Mucosa of descending colon (tissue), 3 donors: ENCODE measurements at regions not wholly inside any gene's neighbourhood (a gene's known extent, or its start where the extent isn't known, plus 50 kb on each side); places are given as distances from the start of the nearest gene placed in this dataset.
A peak's percentile ranks its signal among the peaks of the same experiment; 100 is the strongest.
"Not testable (repeated sequence)": the region's sequence is repeated elsewhere in the genome, so short reads cannot be mapped to it uniquely, and the experiment has no call there.

Experiments
- ATAC-seq: fragments of 200-7000 bp; cut with Tn5 transposase; one replicate; pipeline ENCODE4 v1.9.1; 2020; ENCODE audit warnings: mild to moderate bottlenecking, moderate library complexity
- DNase-seq, 3 donors: peaks; one replicate each; pipeline ENCODE4 v3.0.0-alpha.2; 2020
- H3K36me3 ChIP-seq: fragments of 200-600 bp; one replicate; pipeline ENCODE4 v1.8.0; 2021; ENCODE audit warnings: low read depth, mild to moderate bottlenecking
- H3K4me1 ChIP-seq: fragments of 200-600 bp; one replicate; pipeline ENCODE4 v1.8.0; 2021; ENCODE audit warnings: low read depth, mild to moderate bottlenecking
- H3K4me3 ChIP-seq: fragments of 200-600 bp; one replicate; pipeline ENCODE4 v1.8.0; 2021; ENCODE audit warnings: mild to moderate bottlenecking
- H3K9me3 ChIP-seq: fragments of 200-600 bp; one replicate; pipeline ENCODE4 v1.8.0; 2021; ENCODE audit warnings: mild to moderate bottlenecking
- intact Hi-C, 2 donors: fragments of 100-400 bp; cut with DNase I in 1 of 2; cut with micrococcal nuclease in 1 of 2; formaldehyde crosslinking; loops; one replicate each; pipeline versions ENCODE4 v1.11.0 to v1.11.1; 2022; cut with DNase I, micrococcal nuclease
- donor health status: DM: no; HTN: no; CAD: no; lungs with moderate emphysema.
- donor health status: DM: no; HTN: no; CAD: no.
- donor health status: DM: no; HTN: yes; CAD: no.

DNA sequence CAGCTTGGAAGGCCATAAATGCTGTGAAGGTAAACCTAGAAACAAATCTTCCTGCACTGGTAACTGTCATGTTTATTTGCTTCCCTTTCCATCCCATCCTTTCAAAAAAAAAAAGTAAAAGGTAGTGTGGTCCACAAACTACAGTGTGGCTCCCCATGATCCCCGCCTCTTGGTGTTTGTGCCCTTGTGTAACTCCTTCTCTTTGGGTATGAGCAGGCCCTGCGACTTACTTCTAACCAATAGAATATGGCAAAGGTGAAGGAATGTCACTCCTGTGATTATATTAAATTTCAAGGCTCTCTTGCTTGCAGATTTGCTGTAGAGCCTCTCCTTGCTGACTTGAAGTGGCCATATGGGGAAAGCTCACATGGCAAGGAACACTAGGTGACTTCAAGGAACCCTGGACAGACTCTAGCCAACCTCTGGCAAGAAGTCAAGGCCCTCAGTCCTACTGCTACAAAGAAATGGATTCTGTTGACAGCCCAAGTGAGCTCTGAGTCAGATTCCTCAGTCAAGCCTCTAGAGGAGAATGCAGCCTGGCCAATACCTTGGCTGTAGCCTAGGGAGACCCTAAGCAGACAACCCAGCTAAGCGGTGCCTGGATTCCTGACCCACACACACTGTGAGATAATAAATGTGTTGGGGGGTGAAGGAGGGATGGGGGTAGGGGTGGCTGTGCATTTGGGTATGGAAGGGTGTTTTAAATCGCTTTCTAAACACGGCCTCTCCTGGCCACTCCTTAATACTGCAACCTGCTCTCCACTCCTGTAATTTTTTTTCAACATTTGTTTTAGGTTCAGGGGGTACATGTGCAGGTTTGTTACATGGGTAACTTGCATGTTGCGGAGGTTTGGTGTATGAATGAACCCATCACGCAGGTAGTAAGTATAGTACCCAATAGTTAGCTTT, 115.0 kb upstream of the NBPF9 start:
- H3K4me3 ChIP-seq, DNase-seq, H3K36me3 ChIP-seq, H3K4me1 ChIP-seq, intact Hi-C loops, H3K9me3 ChIP-seq: not testable (repeated sequence)
- ATAC-seq: peak; percentile 49

GRCh38 chr1:149219539-149219938, 116.2 kb upstream of the NBPF9 start:
- DNase-seq, H3K4me3 ChIP-seq, H3K4me1 ChIP-seq, H3K36me3 ChIP-seq, ATAC-seq, H3K9me3 ChIP-seq, intact Hi-C loops: not testable (repeated sequence)

DNA sequence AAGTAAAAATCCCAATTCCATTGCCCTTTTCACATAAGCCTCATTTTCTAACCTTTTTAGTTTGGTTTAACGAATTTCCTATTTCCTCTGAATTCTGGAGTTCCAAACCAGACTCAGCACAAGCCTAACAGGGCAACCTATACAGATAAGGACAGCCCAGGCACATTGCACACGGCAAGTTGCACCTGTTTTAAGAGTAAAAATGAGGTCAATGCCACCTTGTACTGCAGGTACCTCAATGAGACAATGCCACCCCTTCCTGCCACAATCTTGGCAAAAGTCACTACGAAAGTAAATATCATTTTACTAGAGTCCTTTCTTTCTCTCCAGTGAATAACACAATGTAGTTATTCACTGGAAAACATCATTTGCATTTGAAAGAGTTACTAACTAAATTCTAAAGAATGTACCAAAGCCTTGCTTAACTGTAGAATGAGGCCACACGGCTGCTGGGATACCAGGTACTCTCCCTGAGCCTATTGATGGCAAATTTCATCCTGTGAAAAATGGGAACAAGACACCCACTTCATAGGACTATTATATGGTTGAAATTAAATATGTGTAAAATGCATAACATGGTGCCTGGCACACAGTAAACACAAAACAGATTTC, 117.2 kb upstream of the NBPF9 start:
- H3K4me3 ChIP-seq, intact Hi-C loops, DNase-seq, ATAC-seq, H3K9me3 ChIP-seq, H3K36me3 ChIP-seq, H3K4me1 ChIP-seq: not testable (repeated sequence)

DNA sequence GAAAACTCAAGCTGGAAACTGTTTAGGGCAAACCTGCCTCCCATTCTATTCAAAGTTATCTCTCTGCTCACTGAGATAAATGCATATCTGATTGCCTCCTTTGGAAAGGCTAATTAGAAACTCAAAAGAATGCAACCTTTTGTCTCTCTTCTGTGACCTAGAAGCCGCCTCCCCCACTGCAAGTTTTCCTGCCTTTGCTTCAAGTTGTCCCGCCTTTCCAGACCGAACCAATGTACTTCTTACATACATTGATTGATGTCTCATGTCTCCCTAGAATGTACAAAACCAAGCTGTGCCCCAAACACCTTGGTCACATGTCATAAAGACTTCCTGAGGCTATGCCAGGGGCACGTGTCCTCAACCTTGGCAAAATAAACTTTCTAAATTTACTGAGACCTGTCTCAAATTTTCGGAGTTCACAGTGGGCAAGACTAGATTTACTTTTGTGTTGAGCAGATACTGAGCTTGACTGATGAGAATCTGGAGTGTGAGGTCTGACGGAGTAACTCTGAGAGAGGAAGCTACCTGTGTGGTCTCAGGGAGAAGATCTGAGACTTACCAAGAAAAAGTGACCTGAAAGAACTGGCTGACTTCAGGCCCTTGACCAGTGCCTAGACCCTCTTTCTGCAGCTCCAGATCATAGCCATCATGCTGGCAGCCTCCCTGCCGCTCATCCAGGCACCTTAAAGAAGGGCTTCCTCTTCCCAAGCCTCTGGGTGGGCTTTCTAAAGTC, 124.7 kb upstream of the NBPF9 start:
- H3K4me1 ChIP-seq, H3K9me3 ChIP-seq, DNase-seq, ATAC-seq, H3K4me3 ChIP-seq, H3K36me3 ChIP-seq, intact Hi-C loops: not testable (repeated sequence)

DNA sequence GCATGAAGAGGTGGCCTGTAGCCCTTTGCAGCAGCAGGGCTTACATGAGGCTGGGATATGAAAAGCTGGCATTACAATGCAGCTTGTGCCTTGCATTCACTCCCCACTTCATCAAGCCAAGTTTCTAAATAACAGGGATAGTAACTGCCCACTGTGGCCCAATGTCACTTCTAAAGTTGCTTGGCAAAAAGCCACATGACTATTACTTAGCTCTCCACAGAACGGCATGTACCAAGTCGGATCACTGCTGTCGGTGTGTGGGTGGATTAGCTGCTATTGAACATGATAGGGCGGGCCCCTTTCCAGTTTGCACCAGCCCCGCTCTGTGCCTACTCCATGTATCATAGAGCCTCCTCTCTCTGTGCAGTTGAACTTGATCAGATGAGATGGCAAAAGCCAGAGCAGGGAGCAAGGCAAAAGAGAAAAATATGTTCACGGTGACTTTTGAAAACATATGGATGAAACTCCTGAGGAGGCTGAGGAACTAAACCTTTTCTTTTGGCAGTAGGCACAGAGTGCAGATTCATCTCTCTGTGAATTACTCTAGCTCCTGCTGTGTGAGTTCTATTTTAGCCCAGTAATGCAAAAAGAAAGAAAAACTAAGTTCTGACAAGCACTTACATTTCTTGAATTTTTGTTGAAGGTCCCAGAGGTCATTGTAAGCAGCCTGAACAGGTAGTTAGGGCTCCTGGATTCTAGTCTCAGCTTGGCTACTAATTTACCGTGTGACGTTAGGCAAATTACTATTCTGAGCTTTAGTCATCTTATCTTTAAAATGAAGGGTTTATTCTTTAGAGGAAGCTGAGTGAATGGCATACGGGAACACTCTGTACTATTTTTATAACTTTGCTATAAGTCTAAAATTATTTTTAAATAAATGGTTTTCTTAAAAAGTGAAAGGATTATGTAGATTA, 125.6 kb upstream of the NBPF9 start:
- DNase-seq, H3K4me1 ChIP-seq, H3K36me3 ChIP-seq, intact Hi-C loops, H3K4me3 ChIP-seq, H3K9me3 ChIP-seq: not testable (repeated sequence)
- peak; percentile 99 for ATAC-seq

DNA sequence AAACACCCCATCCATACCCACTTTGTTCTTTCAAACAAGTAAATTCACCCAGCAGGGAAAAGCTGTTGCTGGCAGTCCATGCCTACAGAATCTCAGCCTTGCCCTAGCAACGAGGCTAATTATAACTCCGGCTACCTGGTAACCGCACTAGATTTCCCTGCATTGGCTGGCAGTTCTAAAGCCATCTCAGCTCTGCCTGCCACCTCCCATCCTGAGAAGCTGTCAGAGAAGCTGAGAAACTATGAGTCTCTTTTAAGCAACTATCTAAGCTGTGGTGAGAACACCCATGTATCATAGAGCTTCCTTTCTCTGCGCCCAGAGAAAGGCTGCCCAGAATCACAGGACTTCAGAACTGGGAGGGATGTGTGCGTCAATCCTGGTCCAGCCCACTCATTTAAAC, 126.5 kb upstream of the NBPF9 start:
- H3K4me3 ChIP-seq, H3K36me3 ChIP-seq, H3K9me3 ChIP-seq, H3K4me1 ChIP-seq, intact Hi-C loops: not testable (repeated sequence)
- ATAC-seq: peak; percentile 33
- DNase-seq: peak in 1 of 3 donors; percentile 6

- H3K9me3 ChIP-seq, intact Hi-C loops, H3K4me3 ChIP-seq, H3K4me1 ChIP-seq, DNase-seq, H3K36me3 ChIP-seq: not testable (repeated sequence)
- ATAC-seq: peak; percentile 92
These were observed 131.9 kb upstream of the NBPF9 start for GRCh38 chr1:149234926-149235914.

DNA sequence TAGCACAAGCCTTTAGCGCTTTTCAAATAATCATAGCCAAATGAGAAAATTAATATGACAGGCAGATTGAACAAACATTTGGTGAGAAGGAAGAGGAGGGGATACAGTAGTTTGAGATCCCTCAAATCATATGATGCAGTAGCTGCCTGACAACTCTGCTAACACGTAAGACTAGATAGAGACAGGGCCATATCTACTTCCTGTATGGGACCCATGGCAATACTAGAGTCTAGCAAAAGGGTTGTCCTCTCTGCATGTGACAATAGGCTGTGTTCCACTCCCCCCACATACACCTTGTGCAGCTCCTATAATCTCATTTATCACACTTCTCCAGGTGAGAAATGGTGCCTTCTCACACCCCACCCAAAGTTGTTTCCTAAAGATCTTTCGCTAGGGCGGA, 134.2 kb upstream of the NBPF9 start:
- H3K4me1 ChIP-seq, H3K4me3 ChIP-seq, ATAC-seq, H3K9me3 ChIP-seq, H3K36me3 ChIP-seq, intact Hi-C loops, DNase-seq: not testable (repeated sequence)

DNA sequence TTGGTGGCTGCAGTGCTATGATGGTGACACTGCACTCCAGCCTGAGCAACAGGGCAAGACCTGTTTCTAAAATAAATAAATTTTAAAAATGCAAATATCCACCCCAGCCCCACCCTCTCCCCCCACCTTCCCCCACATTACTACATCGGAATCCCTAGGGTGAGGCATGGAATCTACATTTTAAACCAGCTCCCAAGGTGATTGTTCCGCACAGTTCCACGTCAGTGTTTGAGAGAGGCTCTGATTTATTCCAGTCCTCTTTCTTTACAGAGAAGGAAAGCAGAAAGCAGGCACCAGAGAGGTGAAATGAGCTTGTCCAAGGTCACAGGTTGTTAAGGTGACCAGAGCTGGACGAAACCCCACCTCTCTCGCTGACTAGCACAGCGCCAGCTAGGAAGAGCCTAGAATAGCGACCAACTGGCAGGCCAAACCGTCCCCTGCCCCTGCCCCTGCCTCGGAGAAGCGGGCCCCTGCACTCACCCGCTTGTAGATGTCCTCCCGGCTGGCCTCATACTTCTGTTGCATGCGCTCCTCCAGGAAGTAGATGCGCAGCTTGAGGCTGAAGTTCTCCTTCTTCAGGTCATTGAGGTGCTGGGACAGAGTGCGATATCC, 136.7 kb upstream of the NBPF9 start:
- H3K36me3 ChIP-seq, H3K4me3 ChIP-seq, ATAC-seq, intact Hi-C loops, DNase-seq, H3K9me3 ChIP-seq, H3K4me1 ChIP-seq: not testable (repeated sequence)

DNA sequence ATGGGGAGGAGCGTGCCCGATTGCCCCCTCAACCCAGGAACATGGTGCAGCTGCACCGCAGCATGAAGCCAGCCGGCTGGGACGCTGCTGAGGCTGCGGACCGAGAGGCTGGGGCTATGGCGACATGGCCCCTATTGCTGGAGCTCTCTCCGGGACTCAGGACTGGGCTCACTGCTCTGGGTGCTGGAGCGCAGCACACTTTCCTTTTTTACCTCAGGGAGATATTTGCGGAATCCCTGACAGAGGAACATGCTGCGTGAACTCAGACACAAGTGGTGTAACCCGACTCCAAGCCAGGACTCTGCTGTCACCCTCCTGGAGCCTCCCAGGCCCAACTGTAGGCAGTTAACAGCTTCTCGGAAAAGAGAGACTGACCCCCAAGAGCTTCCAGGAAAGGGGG, 137.2 kb upstream of the NBPF9 start:
- intact Hi-C loops, H3K4me1 ChIP-seq, ATAC-seq, H3K9me3 ChIP-seq, DNase-seq, H3K36me3 ChIP-seq, H3K4me3 ChIP-seq: not testable (repeated sequence)

- H3K4me1 ChIP-seq, H3K36me3 ChIP-seq, ATAC-seq, DNase-seq, intact Hi-C loops, H3K4me3 ChIP-seq, H3K9me3 ChIP-seq: not testable (repeated sequence)
These were observed 137.9 kb upstream of the NBPF9 start for GRCh38 chr1:149241272-149241671.

DNA sequence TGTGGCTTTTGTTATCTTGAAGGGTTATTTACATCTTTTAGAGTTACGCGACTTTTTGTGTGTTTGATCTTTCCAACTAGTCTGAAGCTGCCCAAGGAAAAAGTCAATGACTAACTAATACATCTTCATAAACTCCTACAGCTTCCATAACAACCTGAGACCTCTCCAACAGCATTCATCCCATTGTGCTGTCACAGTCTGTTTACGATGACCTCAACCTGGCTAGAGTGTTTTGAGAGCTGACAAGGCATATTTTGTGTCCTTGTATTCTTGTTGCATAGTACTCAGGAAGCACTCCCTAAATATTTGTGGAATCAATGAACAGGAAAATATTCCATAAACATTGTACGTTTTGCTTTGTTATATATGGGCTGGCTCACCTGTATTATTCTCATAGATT, 140.2 kb upstream of the NBPF9 start:
- H3K4me1 ChIP-seq, H3K9me3 ChIP-seq, H3K4me3 ChIP-seq, H3K36me3 ChIP-seq, ATAC-seq, intact Hi-C loops, DNase-seq: not testable (repeated sequence)
